Breast epithelium (tissue), 4 donors: ENCODE measurements at regions not wholly inside any gene's neighbourhood (a gene's known extent, or its start where the extent isn't known, plus 50 kb on each side); places are given as distances from the start of the nearest gene placed in this dataset.

Source experiments
- DNase-seq, 2 donors: peaks; one replicate each; pipeline ENCODE4 v3.0.0-alpha.2; 2019; ENCODE audit warnings: low spot score in 2 of 2
- H3K27ac ChIP-seq, 2 donors: fragments of 200-600 bp; sonication (generic) in 1 of 2; one replicate each; pipeline ENCODE4 v1.5.1; 2016 to 2019; ENCODE audit warnings: mild to moderate bottlenecking in 1 of 2
- H3K27me3 ChIP-seq, 2 donors: fragments of 200-600 bp; sonication (generic) in 1 of 2; one replicate each; pipeline versions ENCODE4 v1.5.1 to v1.6.0; 2017 to 2019; ENCODE audit warnings: control low read depth in 1 of 2, mild to moderate bottlenecking in 1 of 2
- H3K36me3 ChIP-seq: fragments of 200-600 bp; one replicate; pipeline ENCODE4 v1.5.1; 2019
- H3K4me1 ChIP-seq, 2 donors: fragments of 200-600 bp; sonication (generic); one replicate each; pipeline ENCODE4 v1.5.1; 2016 to 2019; ENCODE audit warnings: control low read depth in 1 of 2
- H3K4me3 ChIP-seq, 3 donors: fragments of 200-600 bp; sonication (generic); 1 replicate in 2 of 3; 2 replicates in 1 of 3; pipeline ENCODE4 v1.5.1; 2016 to 2019; ENCODE audit warnings: mild to moderate bottlenecking in 3 of 3, moderate library complexity in 2 of 3
- H3K9me3 ChIP-seq, 2 donors: fragments of 200-600 bp; sonication (generic) in 1 of 2; one replicate each; pipeline ENCODE4 v1.5.1; 2016 to 2019; ENCODE audit warnings: control low read depth in 1 of 2
- CTCF ChIP-seq, 3 donors: fragments of 450-650 bp; IDR thresholded peaks; one replicate each; pipeline ENCODE4 v1.5.1; 2016 to 2017; ENCODE audit warnings: antibody characterized with exemption in 3 of 3, mild to moderate bottlenecking in 3 of 3, moderate library complexity in 3 of 3
- POLR2A ChIP-seq: fragments of 450-650 bp; IDR thresholded peaks from one replicate; pipeline ENCODE4 v1.6.1; 2016; ENCODE audit warnings: antibody characterized with exemption, mild to moderate bottlenecking, moderate library complexity
- POLR2AphosphoS5 ChIP-seq, 3 donors: sonication (generic); formaldehyde crosslinking; IDR thresholded peaks; one replicate each; pipeline ENCODE4 v1.6.1; 2017; ENCODE audit warnings: antibody characterized with exemption in 3 of 3
- intact Hi-C: fragments of 100-400 bp; cut with DNase I; formaldehyde crosslinking; loops from one replicate; pipeline ENCODE4 v1.15.1; 2023; ENCODE audit warnings: low total_unique reads

- no peaks in the 10 kb centered on the region for H3K27me3 ChIP-seq
- H3K4me3 ChIP-seq: no peak overlapping the region
- H3K9me3 ChIP-seq: no peaks in the 10 kb centered on the region
- no peak for DNase-seq
- TF ChIP-seq POLR2AphosphoS5 (IDR thresholded peaks at IDR 0.05): no peak
- intact Hi-C loops: no loop called here
- H3K27ac ChIP-seq: no peak overlapping the region
- no peaks in the 10 kb centered on the region for H3K4me1 ChIP-seq
- no peaks in the 10 kb centered on the region for H3K36me3 ChIP-seq
Observed at GRCh38 chr11:45512471-45513148, 152.8 kb downstream of the CHST1 start.

- no peaks in the 10 kb centered on the region for H3K36me3 ChIP-seq
- intact Hi-C loops: no loop called here
- DNase-seq: no peak
- no peaks in the 10 kb centered on the region for H3K27me3 ChIP-seq
- H3K4me1 ChIP-seq: no peaks in the 10 kb centered on the region
- no peak for TF ChIP-seq POLR2AphosphoS5 (IDR thresholded peaks at IDR 0.05)
- no peak for TF ChIP-seq POLR2A
- TF ChIP-seq CTCF (IDR thresholded peaks at IDR 0.05): no peak
- no peak overlapping the region for H3K4me3 ChIP-seq
- H3K27ac ChIP-seq: no peak overlapping the region
- H3K9me3 ChIP-seq: no peaks in the 10 kb centered on the region
Observed at GRCh38 chr11:45511566-45511965, 153.9 kb downstream of the CHST1 start.

DNA sequence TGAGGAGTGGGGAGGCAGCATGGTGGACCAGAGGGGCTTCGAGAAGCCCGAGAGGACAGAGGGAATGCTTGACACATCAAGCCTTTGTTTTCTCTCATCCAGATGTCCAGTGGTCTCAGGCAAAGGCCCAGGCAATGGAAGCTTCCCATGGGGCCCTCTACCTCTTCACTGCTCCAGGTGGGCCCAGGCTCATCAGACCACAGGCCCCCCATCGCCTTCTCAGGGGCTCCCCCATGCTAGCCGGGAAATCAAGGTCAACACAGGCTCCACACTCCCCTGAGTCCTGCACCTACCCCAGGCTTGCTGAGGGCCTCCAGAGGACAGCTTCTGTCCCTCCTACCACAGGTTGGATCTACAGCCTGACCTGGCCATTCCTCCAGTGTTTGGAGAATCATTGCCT lies 157.5 kb downstream of the CHST1 start:
- no peak overlapping the region for H3K27ac ChIP-seq
- DNase-seq: no peak
- no peak overlapping the region for H3K4me3 ChIP-seq
- H3K36me3 ChIP-seq: no peaks in the 10 kb centered on the region
- intact Hi-C loops: no loop called here
- peaks cover 0 to 8% of the 10 kb centered on the region in 2 donors for H3K9me3 ChIP-seq
- TF ChIP-seq POLR2A (no peak), CTCF (IDR thresholded peaks at IDR 0.05) (no peak), POLR2AphosphoS5 (IDR thresholded peaks at IDR 0.05) (no peak)
- H3K4me1 ChIP-seq: no peaks in the 10 kb centered on the region
- no peaks in the 10 kb centered on the region for H3K27me3 ChIP-seq

DNA sequence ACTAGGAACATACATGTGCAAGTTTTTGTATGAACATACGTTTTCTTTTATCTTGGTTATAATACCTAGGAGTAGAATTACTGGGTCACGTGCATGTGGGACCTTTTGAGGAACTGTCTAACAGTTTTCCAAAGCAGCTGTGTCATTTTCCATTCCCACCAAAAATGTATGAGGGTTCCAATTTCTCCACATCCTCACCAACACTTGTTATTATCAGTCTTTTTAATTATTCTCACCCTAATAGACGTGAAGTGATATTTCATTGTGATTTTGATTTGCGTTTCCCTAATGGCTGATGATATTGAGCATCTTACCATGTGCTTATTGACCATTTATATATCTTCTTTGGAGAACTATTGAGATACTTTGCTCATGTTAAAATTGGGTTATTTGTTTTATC lies 162.1 kb downstream of the CHST1 start:
- peaks cover 0 to 13% of the 10 kb centered on the region in 2 donors for H3K9me3 ChIP-seq
- TF ChIP-seq CTCF (IDR thresholded peaks at IDR 0.05) (no peak), POLR2A (no peak), POLR2AphosphoS5 (IDR thresholded peaks at IDR 0.05) (no peak)
- intact Hi-C loops: no loop called here

GRCh38 chr11:45502226-45502545 lies 163.2 kb downstream of the CHST1 start:
- no peak for TF ChIP-seq POLR2AphosphoS5 (IDR thresholded peaks at IDR 0.05)
- no peak for TF ChIP-seq POLR2A
- no peak for TF ChIP-seq CTCF (IDR thresholded peaks at IDR 0.05)
- intact Hi-C loops: no loop called here
- DNase-seq: no peak
- H3K9me3 ChIP-seq: peaks cover 0 to 20% of the 10 kb centered on the region in 2 donors
- peaks cover 0 to 4% of the 10 kb centered on the region in 2 donors for H3K27me3 ChIP-seq
- H3K4me3 ChIP-seq: no peak overlapping the region
- no peaks in the 10 kb centered on the region for H3K36me3 ChIP-seq
- no peaks in the 10 kb centered on the region for H3K4me1 ChIP-seq
- H3K27ac ChIP-seq: no peak overlapping the region

More for the DNA sequence above, 162.1 kb downstream of the CHST1 start:
- Histone ChIP-seq H3K4me1 (no peaks in the 10 kb centered on the region), H3K4me3 (no peak overlapping the region), H3K27ac (no peak overlapping the region), H3K27me3 (peaks cover 0 to 4% of the 10 kb centered on the region in 2 donors), H3K36me3 (no peaks in the 10 kb centered on the region)
- DNase-seq: no peak
